VCaP (cell line): ENCODE measurements at regions not wholly inside any gene's neighbourhood (a gene's known extent, or its start where the extent isn't known, plus 50 kb on each side); places are given as distances from the start of the nearest gene placed in this dataset.

ENCODE experiments used
- H3K27ac ChIP-seq: fragments of 450-650 bp; 2 replicates; pipeline ENCODE4 v1.5.1; 2017
- TF ChIP-seq, protein P1 (sequence below): fragments of 450-650 bp; conservative IDR thresholded peaks from 2 replicates; pipeline ENCODE4 v1.5.1; 2017; ENCODE audit warnings: mild to moderate bottlenecking, moderate library complexity

DNA sequence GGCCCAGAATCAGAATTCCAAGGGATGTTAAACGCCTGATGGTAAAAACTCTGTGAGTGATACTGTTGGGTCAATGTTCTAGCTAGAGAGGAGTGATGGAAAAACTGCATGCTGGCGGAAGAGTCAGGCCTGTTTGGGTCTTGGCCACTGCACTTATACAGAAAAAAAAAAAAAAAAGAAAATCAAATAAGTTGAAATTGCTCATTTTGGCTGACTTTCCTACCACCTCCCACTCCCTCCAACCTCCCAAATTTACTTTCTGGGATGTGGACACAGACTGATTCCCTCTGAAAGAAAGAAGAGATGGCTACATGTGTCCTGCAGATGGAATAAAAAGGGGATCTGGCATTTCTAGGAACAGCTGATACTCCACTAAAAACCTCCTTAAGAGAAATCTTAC lies 234.1 kb upstream of the GIMD1 start:
- TF ChIP-seq, protein P1, sequence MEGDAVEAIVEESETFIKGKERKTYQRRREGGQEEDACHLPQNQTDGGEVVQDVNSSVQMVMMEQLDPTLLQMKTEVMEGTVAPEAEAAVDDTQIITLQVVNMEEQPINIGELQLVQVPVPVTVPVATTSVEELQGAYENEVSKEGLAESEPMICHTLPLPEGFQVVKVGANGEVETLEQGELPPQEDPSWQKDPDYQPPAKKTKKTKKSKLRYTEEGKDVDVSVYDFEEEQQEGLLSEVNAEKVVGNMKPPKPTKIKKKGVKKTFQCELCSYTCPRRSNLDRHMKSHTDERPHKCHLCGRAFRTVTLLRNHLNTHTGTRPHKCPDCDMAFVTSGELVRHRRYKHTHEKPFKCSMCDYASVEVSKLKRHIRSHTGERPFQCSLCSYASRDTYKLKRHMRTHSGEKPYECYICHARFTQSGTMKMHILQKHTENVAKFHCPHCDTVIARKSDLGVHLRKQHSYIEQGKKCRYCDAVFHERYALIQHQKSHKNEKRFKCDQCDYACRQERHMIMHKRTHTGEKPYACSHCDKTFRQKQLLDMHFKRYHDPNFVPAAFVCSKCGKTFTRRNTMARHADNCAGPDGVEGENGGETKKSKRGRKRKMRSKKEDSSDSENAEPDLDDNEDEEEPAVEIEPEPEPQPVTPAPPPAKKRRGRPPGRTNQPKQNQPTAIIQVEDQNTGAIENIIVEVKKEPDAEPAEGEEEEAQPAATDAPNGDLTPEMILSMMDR = no peak

DNA sequence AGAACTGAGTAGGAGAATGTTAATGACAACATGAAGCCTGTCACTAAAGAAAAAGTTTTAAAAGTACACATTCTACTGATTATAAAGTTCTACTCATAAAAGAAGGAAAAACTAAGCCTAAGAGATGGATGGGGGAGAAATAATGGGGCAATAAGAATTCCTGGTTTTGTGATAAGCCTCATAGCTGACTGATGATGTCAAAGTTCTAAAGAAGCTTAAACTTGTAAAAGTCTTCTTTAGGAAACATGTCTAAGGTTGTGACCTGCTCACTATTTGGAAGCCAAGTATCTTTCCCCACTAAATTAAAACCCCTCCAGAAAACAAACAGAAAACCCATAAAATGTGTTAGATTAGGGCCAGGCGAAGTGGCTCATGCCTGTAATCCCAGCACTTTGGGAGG lies 232.9 kb upstream of the GIMD1 start:
- no peak overlapping the region for H3K27ac ChIP-seq
- TF ChIP-seq, protein P1 = no peak

More for the DNA sequence above, 234.1 kb upstream of the GIMD1 start:
- H3K27ac ChIP-seq = no peak overlapping the region

DNA sequence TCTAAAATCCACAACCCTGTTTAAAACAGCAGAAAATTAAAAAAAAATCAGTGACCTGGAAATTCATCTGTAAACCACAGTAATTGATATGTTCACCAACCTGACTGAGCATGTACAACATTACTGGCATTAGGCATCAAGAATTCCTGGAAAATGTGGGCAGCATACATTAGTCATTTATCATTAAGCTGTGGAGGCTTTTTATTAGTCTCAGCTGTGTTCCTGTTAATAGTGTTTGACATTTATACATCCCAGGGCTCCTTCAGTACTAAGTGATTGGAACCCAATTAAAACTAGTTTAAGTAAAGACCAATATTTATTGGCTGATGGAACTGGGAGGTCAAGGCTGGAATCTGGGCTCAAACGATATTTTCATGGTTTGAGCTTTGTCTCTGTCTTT lies 227.3 kb upstream of the GIMD1 start:
- no peak overlapping the region for H3K27ac ChIP-seq
- TF ChIP-seq, protein P1 = no peak

DNA sequence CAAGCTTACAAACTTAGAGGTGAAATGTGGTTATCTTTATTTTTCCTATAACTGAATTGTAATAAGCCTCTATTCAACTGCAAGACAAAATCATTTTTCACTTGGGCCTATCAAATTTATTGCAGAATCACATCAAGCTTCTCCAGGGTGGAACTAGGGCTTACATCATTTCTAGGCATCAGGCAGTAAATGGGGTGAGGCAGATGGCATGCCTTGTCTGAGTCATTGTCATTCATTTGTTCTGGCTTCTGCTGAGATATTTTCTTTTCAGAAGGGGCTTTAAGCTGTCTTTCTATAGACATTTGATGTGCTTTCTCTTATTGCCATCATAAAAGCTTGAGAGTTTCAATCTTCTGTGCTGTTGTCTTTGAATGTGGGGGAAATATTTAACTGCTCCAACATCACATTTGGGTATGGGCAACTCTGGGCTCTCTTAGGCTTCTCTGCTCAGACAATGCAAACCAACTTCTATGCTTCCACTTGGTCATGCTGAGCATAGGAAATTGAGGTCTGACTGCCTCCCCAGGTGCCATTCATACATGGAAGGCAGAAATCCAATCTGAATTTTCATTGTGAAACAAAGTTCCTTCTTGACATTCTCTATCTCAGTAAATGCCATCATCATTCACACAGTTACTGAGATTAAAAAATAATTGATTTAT lies 225.8 kb upstream of the GIMD1 start:
- TF ChIP-seq, protein P1 = no peak
- no peak overlapping the region for H3K27ac ChIP-seq

DNA sequence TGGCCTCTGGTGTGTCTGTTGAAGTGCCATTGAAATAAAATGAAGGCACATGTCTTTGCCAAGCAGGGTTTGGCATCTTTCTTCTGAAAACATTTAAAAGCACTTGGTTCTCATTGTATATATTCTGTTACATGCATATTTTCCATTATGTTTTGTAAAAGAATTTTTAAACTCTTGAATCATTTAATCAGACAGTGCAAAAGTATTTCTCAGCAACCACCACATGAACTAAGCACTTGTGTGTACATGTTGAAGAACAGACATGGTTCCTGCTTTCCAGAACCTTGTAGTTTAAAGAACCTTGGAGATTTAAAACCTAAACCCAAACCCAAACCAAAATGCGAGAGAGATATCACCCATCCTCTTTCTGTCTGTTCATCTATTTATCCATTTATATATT lies 220.3 kb upstream of the GIMD1 start:
- TF ChIP-seq, protein P1 = no peak
- no peak overlapping the region for H3K27ac ChIP-seq

DNA sequence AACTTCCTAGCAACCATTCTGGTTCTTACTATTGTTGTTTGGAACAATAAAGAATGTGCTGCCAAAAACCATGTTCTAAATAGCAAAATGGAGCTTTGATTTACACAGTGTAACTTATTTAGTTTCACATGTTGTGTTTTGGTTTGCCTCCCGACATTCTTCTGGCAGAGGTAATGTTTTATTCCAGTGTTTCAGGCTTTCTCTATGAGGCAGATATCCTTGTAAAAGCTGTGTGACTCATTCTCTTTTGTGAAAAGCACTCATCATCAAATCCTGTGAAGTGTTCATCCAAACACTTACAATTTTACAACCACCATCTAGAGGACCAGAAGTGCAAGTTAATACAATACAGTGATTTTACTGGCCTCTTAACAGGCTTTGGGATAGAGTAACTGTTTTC lies 219.0 kb upstream of the GIMD1 start:
- TF ChIP-seq, protein P1 = no peak
- H3K27ac ChIP-seq = no peak overlapping the region

DNA sequence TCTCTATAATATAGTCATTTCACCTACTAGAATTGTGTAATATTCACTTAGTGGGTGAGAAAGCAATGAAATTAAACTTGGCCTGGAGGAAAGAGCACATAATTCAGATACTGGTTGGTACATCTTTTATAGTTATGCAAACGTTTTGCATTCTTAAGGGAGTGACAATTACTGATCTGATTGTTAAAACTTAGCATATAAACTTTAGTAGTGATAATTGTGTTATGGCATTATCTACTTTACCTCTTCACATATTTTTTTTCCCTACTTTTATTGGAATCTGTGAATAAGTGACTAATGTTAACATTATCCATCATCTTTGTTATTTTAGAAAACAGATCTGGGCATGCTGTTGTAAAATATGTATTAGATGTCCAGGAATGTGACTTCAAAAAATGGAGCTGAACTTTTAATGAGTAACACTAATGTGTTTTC lies 217.4 kb upstream of the GIMD1 start:
- H3K27ac ChIP-seq = no peak overlapping the region
- TF ChIP-seq, protein P1 = no peak
